DOHH2 (cell line): ENCODE measurements at regions not wholly inside any gene's neighbourhood (a gene's known extent, or its start where the extent isn't known, plus 50 kb on each side); places are given as distances from the start of the nearest gene placed in this dataset.

ENCODE experiments used
- H3F3A ChIP-seq: fragments of 200-600 bp; sonication (generic), shearing (Covaris generic); 2 replicates; pipeline ENCODE4 v1.6.0; 2016; ENCODE audit warnings: antibody characterized with exemption, mild to moderate bottlenecking; ENCODE audit not compliant: control insufficient read depth, insufficient read depth
- H3K27ac ChIP-seq: fragments of 200-600 bp; sonication (generic); 2 replicates; pipeline ENCODE4 v1.5.1; 2014; ENCODE audit warnings: low read depth, mild to moderate bottlenecking, low read length, moderate library complexity
- H3K27me3 ChIP-seq: fragments of 200-600 bp; sonication (generic); 2 replicates; pipeline ENCODE4 v1.6.1; 2014; ENCODE audit warnings: mild to moderate bottlenecking, low read length, mixed read lengths; ENCODE audit not compliant: control insufficient read depth
- H3K36me3 ChIP-seq: fragments of 200-600 bp; sonication (generic); 2 replicates; pipeline ENCODE4 v1.6.1; 2014; ENCODE audit warnings: mild to moderate bottlenecking, low read length, moderate library complexity, mixed read lengths; ENCODE audit not compliant: control insufficient read depth
- H3K4me1 ChIP-seq: fragments of 200-600 bp; sonication (generic); 2 replicates; pipeline ENCODE4 v1.6.1; 2014; ENCODE audit warnings: mild to moderate bottlenecking, low read length, mixed read lengths; ENCODE audit not compliant: control insufficient read depth
- H3K4me2 ChIP-seq: fragments of 200-600 bp; sonication (generic); 2 replicates; pipeline ENCODE4 v1.6.0; 2014; ENCODE audit warnings: mild to moderate bottlenecking, low read length, moderate library complexity
- H3K4me3 ChIP-seq: fragments of 200-600 bp; sonication (generic); 2 replicates; pipeline ENCODE4 v1.5.1; 2014; ENCODE audit warnings: mild to moderate bottlenecking, low read length, mixed read lengths
- H3K79me2 ChIP-seq: fragments of 200-600 bp; sonication (generic); 2 replicates; pipeline ENCODE4 v1.6.1; 2014; ENCODE audit warnings: mild to moderate bottlenecking, low read length, mixed read lengths; ENCODE audit not compliant: control insufficient read depth
- H3K9me2 ChIP-seq: fragments of 200-600 bp; sonication (generic); replicated peaks from 2 replicates; pipeline ENCODE4 v1.6.1; 2014; ENCODE audit warnings: mild to moderate bottlenecking, low read length, mixed read lengths; ENCODE audit not compliant: control insufficient read depth
- H3K9me3 ChIP-seq: fragments of 200-600 bp; sonication (generic); 2 replicates; pipeline ENCODE4 v1.6.1; 2014; ENCODE audit warnings: antibody characterized with exemption, low read length, mixed read lengths; ENCODE audit not compliant: control insufficient read depth, insufficient read depth
- H4K20me1 ChIP-seq: fragments of 200-600 bp; sonication (generic); 2 replicates; pipeline ENCODE4 v1.6.0; 2014; ENCODE audit warnings: low read depth, mild to moderate bottlenecking, antibody characterized with exemption, low read length, moderate library complexity; ENCODE audit not compliant: control insufficient read depth, insufficient read depth
- EZH2phosphoT487 ChIP-seq: fragments of 200-600 bp; sonication (generic); IDR thresholded peaks from 2 replicates; pipeline ENCODE4 v1.6.1; 2017; ENCODE audit warnings: borderline replicate concordance, mild to moderate bottlenecking, antibody characterized with exemption, low read length, moderate library complexity, mixed read lengths
- TF ChIP-seq, protein P1 (sequence below): fragments of 200-600 bp; sonication (generic); IDR thresholded peaks from one replicate; pipeline ENCODE4 v1.5.1; 2014; ENCODE audit warnings: antibody characterized with exemption, mild to moderate bottlenecking, low read depth, low read length; ENCODE audit not compliant: poor library complexity, severe bottlenecking

DNA sequence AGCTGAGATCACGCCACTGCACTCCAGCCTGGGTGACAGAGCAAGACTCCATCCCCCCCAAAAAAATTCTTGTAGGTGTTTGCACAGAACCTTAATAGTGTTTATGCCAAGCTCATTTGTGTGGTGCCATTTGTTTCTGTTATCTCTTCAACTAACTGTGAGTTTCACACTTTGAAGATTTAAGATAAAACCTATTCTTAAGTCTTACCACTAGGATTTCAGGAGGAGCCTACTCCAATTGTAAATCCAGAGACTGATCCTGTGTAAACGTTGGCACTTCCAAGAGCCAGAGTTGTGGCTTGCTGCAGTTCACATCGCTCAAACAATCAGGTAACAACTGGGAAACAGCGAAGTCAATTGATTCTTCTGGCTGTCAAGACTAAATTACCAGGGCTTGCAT is 242.4 kb upstream of the SATB1 start:
- Histone ChIP-seq H3K79me2 (no peaks in the 10 kb centered on the region), H3F3A (no peaks in the 10 kb centered on the region), H3K4me3 (no peak overlapping the region), H3K9me2 (no peaks in the 10 kb centered on the region), H3K27me3 (no peaks in the 10 kb centered on the region), H3K27ac (no peak overlapping the region), H3K36me3 (no peaks in the 10 kb centered on the region), H4K20me1 (no peaks in the 10 kb centered on the region), H3K4me2 (no peak overlapping the region), H3K9me3 (no peaks in the 10 kb centered on the region), H3K4me1 (no peaks in the 10 kb centered on the region)
- TF ChIP-seq EZH2phosphoT487: no peak
- TF ChIP-seq, protein P1, sequence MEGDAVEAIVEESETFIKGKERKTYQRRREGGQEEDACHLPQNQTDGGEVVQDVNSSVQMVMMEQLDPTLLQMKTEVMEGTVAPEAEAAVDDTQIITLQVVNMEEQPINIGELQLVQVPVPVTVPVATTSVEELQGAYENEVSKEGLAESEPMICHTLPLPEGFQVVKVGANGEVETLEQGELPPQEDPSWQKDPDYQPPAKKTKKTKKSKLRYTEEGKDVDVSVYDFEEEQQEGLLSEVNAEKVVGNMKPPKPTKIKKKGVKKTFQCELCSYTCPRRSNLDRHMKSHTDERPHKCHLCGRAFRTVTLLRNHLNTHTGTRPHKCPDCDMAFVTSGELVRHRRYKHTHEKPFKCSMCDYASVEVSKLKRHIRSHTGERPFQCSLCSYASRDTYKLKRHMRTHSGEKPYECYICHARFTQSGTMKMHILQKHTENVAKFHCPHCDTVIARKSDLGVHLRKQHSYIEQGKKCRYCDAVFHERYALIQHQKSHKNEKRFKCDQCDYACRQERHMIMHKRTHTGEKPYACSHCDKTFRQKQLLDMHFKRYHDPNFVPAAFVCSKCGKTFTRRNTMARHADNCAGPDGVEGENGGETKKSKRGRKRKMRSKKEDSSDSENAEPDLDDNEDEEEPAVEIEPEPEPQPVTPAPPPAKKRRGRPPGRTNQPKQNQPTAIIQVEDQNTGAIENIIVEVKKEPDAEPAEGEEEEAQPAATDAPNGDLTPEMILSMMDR: no peak

DNA sequence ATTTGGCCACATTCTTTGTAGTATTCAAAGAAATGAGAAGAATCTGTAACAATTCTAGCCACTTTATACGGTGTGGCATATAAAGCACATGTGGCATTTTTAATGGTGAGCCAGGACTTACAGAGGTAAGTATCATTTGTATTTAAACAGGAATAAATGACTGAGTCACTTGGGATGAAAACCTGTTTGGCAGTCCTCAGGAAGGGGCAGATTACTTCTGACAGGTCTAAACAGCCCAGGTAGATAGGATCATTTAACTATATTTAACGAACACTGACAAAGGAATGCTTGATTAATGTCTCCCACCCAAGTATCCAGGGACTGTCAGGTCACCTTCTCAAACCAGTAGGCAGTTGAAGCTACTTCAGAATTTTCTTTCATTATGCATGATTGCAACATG is 241.5 kb upstream of the SATB1 start:
- no peaks in the 10 kb centered on the region for H4K20me1 ChIP-seq
- no peaks in the 10 kb centered on the region for H3K79me2 ChIP-seq
- no peak for TF ChIP-seq EZH2phosphoT487
- TF ChIP-seq, protein P1: no peak
- no peak overlapping the region for H3K4me3 ChIP-seq
- no peaks in the 10 kb centered on the region for H3F3A ChIP-seq
- H3K36me3 ChIP-seq: no peaks in the 10 kb centered on the region
- no peak overlapping the region for H3K4me2 ChIP-seq
- H3K9me3 ChIP-seq: no peaks in the 10 kb centered on the region
- H3K27me3 ChIP-seq: no peaks in the 10 kb centered on the region
- H3K4me1 ChIP-seq: no peaks in the 10 kb centered on the region
- H3K27ac ChIP-seq: no peak overlapping the region
- no peaks in the 10 kb centered on the region for H3K9me2 ChIP-seq

DNA sequence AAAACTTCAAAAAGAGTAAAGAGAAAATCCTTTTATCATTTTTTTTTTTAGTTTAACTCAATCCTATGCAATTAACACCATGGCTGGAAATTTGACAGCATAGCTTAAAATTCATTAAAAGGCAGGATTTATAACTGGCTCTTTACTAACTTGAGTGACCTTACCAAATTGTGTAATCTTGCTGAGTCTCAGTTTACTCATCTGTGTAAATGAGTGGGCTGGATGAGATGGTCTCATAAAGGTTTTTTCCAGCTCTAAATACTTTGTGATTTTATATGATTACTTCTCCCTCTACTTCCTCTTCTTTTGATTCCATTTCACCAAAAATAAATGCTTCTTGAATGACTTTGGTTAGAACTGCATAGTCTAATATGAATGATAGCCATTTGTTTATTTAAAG is 234.9 kb upstream of the SATB1 start:
- Histone ChIP-seq H3K9me2 (no peaks in the 10 kb centered on the region), H3K9me3 (no peaks in the 10 kb centered on the region), H3F3A (no peaks in the 10 kb centered on the region), H3K27ac (no peak overlapping the region), H3K4me2 (no peak overlapping the region), H3K36me3 (no peaks in the 10 kb centered on the region), H4K20me1 (no peaks in the 10 kb centered on the region), H3K27me3 (no peaks in the 10 kb centered on the region), H3K4me1 (no peaks in the 10 kb centered on the region), H3K79me2 (no peaks in the 10 kb centered on the region), H3K4me3 (no peak overlapping the region)
- no peak for TF ChIP-seq EZH2phosphoT487
- TF ChIP-seq, protein P1: no peak
